HG03064 (cell line): ENCODE measurements at regions not wholly inside any gene's neighbourhood (a gene's known extent, or its start where the extent isn't known, plus 50 kb on each side); places are given as distances from the start of the nearest gene placed in this dataset.

ENCODE experiments used
- ATAC-seq: cut with Tn5 transposase; IDR thresholded peaks from one replicate; pipeline ENCODE4 v1.9.1; 2021; ENCODE audit warnings: low read depth; ENCODE audit not compliant: unreplicated experiment

GRCh38 chr16:85187447-85187846, 75.2 kb upstream of the CIBAR2 start:
- no peak for ATAC-seq

GRCh38 chr16:85187886-85188285, 75.6 kb upstream of the CIBAR2 start:
- ATAC-seq, result no peak

GRCh38 chr16:85188822-85189672, 76.8 kb upstream of the CIBAR2 start:
- ATAC-seq, result no peak

GRCh38 chr16:85190572-85190971, 78.3 kb upstream of the CIBAR2 start:
- ATAC-seq, result no peak

- no peak for ATAC-seq
Observed at GRCh38 chr16:85191341-85191965, 79.2 kb upstream of the CIBAR2 start.

GRCh38 chr16:85192238-85193114, 80.2 kb upstream of the CIBAR2 start:
- ATAC-seq, result no peak

GRCh38 chr16:85193115-85193493, 80.8 kb upstream of the CIBAR2 start:
- ATAC-seq, result no peak

- no peak for ATAC-seq
Observed at GRCh38 chr16:85193876-85194275, 81.6 kb upstream of the CIBAR2 start.

- ATAC-seq, result no peak
Observed at GRCh38 chr16:85194307-85195270, 82.3 kb upstream of the CIBAR2 start.

GRCh38 chr16:85195271-85195647, 83.0 kb upstream of the CIBAR2 start:
- no peak for ATAC-seq

GRCh38 chr16:85195900-85196772, 83.9 kb upstream of the CIBAR2 start:
- ATAC-seq, result no peak

GRCh38 chr16:85196976-85197375, 84.7 kb upstream of the CIBAR2 start:
- no peak for ATAC-seq

- ATAC-seq, result no peak
Observed at GRCh38 chr16:85197611-85198566, 85.6 kb upstream of the CIBAR2 start.

GRCh38 chr16:85199069-85199725, 86.9 kb upstream of the CIBAR2 start:
- no peak for ATAC-seq

- ATAC-seq, result no peak
Observed at GRCh38 chr16:85199880-85200279, 87.6 kb upstream of the CIBAR2 start.

GRCh38 chr16:85200471-85201278, 88.4 kb upstream of the CIBAR2 start:
- no peak for ATAC-seq

GRCh38 chr16:85201574-85201973, 89.3 kb upstream of the CIBAR2 start:
- no peak for ATAC-seq
